SK-N-SH (cell line): ENCODE measurements at regions not wholly inside any gene's neighbourhood (a gene's known extent, or its start where the extent isn't known, plus 50 kb on each side); places are given as distances from the start of the nearest gene placed in this dataset.

Source experiments
- ELF1 ChIP-seq: IDR thresholded peaks from 2 replicates; pipeline ENCODE4 v1.4.0; 2012
- EZH2phosphoT487 ChIP-seq: fragments of 200-600 bp; sonication (generic); IDR thresholded peaks from 2 replicates; pipeline ENCODE4 v1.6.1; 2017; ENCODE audit warnings: low read depth, mixed run types, mild to moderate bottlenecking, antibody characterized with exemption, moderate library complexity, borderline replicate concordance
- GATA2 ChIP-seq: sonication (generic); formaldehyde crosslinking; IDR thresholded peaks from 2 replicates; pipeline ENCODE4 v1.5.0; 2020; ENCODE audit warnings: mild to moderate bottlenecking, missing genetic modification reagents
- JUND ChIP-seq: IDR thresholded peaks from 2 replicates; pipeline ENCODE4 v1.4.0; 2012
- MAX ChIP-seq: IDR thresholded peaks from 2 replicates; pipeline ENCODE4 v1.4.0; 2012; ENCODE audit warnings: low read depth
- POLR2AphosphoS5 ChIP-seq: IDR thresholded peaks from 2 replicates; pipeline ENCODE4 v1.6.1; 2012; ENCODE audit warnings: low read depth, low read length
- SMC3 ChIP-seq: IDR thresholded peaks from 2 replicates; pipeline ENCODE4 v1.6.1; 2012; ENCODE audit warnings: low read depth, low read length, improper control_type of control experiment
- TCF12 ChIP-seq: IDR thresholded peaks from 2 replicates; pipeline ENCODE4 v1.4.0; 2012
- TF ChIP-seq, protein P1 (sequence below): fragments of 200-600 bp; sonication (generic); IDR thresholded peaks from 2 replicates; pipeline ENCODE4 v1.6.1; 2017; ENCODE audit warnings: antibody characterized with exemption, mild to moderate bottlenecking, moderate library complexity

- TF ChIP-seq, protein P1, sequence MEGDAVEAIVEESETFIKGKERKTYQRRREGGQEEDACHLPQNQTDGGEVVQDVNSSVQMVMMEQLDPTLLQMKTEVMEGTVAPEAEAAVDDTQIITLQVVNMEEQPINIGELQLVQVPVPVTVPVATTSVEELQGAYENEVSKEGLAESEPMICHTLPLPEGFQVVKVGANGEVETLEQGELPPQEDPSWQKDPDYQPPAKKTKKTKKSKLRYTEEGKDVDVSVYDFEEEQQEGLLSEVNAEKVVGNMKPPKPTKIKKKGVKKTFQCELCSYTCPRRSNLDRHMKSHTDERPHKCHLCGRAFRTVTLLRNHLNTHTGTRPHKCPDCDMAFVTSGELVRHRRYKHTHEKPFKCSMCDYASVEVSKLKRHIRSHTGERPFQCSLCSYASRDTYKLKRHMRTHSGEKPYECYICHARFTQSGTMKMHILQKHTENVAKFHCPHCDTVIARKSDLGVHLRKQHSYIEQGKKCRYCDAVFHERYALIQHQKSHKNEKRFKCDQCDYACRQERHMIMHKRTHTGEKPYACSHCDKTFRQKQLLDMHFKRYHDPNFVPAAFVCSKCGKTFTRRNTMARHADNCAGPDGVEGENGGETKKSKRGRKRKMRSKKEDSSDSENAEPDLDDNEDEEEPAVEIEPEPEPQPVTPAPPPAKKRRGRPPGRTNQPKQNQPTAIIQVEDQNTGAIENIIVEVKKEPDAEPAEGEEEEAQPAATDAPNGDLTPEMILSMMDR: no peak
- TF ChIP-seq TCF12: no peak
- no peak for TF ChIP-seq SMC3
- no peak for TF ChIP-seq JUND
- TF ChIP-seq MAX: no peak
- no peak for TF ChIP-seq ELF1
- no peak for TF ChIP-seq GATA2 (CRISPR knock-in tag)
- TF ChIP-seq POLR2AphosphoS5: no peak
- TF ChIP-seq EZH2phosphoT487: no peak
Measured at GRCh38 chr18:40168026-40168425, 1787.0 kb upstream of the PIK3C3 start.
